ENCODE measurements at regions not wholly inside any gene's neighbourhood (a gene's known extent, or its start where the extent isn't known, plus 50 kb on each side); places are given as distances from the start of the nearest gene placed in this dataset.

DNA sequence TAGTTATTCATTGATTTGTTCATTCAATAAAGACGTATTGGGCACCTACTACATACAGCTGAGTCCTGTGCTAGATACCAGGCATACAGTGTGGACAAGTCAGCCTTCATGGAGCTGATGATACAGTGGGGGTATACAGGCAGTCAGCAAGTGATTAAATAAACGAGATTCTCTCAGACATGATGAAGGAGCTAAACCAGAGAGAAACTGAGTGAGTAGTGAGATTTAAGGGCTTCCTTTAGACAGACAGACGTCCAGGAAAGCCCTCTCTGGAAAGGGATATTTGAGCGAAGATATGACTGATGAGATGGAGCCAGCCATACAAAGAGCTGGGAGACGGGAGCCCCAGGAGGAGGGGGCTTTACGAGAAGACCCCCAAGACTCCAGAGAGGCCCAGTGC lies 122.6 kb upstream of the MYCN start:
- TF ChIP-seq, protein P1, sequence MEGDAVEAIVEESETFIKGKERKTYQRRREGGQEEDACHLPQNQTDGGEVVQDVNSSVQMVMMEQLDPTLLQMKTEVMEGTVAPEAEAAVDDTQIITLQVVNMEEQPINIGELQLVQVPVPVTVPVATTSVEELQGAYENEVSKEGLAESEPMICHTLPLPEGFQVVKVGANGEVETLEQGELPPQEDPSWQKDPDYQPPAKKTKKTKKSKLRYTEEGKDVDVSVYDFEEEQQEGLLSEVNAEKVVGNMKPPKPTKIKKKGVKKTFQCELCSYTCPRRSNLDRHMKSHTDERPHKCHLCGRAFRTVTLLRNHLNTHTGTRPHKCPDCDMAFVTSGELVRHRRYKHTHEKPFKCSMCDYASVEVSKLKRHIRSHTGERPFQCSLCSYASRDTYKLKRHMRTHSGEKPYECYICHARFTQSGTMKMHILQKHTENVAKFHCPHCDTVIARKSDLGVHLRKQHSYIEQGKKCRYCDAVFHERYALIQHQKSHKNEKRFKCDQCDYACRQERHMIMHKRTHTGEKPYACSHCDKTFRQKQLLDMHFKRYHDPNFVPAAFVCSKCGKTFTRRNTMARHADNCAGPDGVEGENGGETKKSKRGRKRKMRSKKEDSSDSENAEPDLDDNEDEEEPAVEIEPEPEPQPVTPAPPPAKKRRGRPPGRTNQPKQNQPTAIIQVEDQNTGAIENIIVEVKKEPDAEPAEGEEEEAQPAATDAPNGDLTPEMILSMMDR (IDR thresholded peaks at IDR 0.05; ENCODE audit: low read length), result no peak
- TF ChIP-seq EZH2 (optimal IDR thresholded peaks at IDR 0.05; ENCODE audit: low read depth, low read length), result no peak
- TF ChIP-seq EZH2phosphoT487 (IDR thresholded peaks at IDR 0.05; ENCODE audit: low read length), result no peak

DNA sequence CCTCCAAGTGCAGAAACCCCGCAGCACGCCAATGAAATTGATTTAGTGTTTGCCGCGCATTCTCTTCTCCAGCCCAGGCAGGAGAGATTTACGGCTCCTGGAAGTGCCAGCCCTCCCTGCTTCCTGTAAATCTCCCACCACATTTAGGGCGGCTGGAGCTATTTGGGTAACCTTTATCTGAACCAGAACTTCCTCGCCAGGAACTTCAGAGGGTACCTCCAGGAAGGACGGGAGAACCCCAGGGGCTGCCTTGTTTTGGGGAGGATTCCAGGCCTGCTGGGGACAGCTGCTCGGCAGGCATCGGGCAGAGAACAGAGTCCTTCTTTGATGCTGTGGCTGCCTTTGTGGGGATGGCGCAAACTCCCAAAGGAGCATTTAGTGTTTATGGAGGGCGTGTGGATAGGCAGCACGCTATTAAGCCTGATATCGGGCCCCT lies 122.0 kb upstream of the MYCN start:
- Histone ChIP-seq H3K4me3 (ENCODE audit: low read length) (no peak overlapping the region), H3K9ac (ENCODE audit: low read length) (no peak overlapping the region), H3K36me3 (replicated peaks; ENCODE audit: insufficient read depth, low read length) (no peaks in the 10 kb centered on the region), H3F3A (ENCODE audit: insufficient read depth, low read length) (no peaks in the 10 kb centered on the region), H3K9me3 (replicated peaks; ENCODE audit: insufficient read depth, low read length) (no peaks in the 10 kb centered on the region), H3K27ac (ENCODE audit: low read length) (no peak overlapping the region), H3K79me2 (ENCODE audit: low read length) (no peaks in the 10 kb centered on the region), H3K4me1 (ENCODE audit: low read length) (no peaks in the 10 kb centered on the region), H4K20me1 (ENCODE audit: insufficient read depth, low read length) (no peaks in the 10 kb centered on the region), H3K9me2 (replicated peaks; ENCODE audit: insufficient read depth, low read length) (no peaks in the 10 kb centered on the region), H2AFZ (ENCODE audit: low read length) (no peak overlapping the region), H3K4me2 (ENCODE audit: low read depth, low read length) (no peak overlapping the region), H3K27me3 (replicated peaks; ENCODE audit: insufficient read depth, low read length) (no peaks in the 10 kb centered on the region)
- TF ChIP-seq, protein P1 (IDR thresholded peaks at IDR 0.05; ENCODE audit: low read length), result no peak
- TF ChIP-seq EZH2 (optimal IDR thresholded peaks at IDR 0.05; ENCODE audit: low read depth, low read length) (no peak), EZH2phosphoT487 (IDR thresholded peaks at IDR 0.05; ENCODE audit: low read length) (no peak)
- DNase-seq, result no peak

More for the DNA sequence above, 122.6 kb upstream of the MYCN start:
- Histone ChIP-seq H2AFZ (ENCODE audit: low read length) (no peak overlapping the region), H3K4me3 (ENCODE audit: low read length) (no peak overlapping the region), H3K27ac (ENCODE audit: low read length) (no peak overlapping the region), H3K36me3 (replicated peaks; ENCODE audit: insufficient read depth, low read length) (no peaks in the 10 kb centered on the region), H3K9me2 (replicated peaks; ENCODE audit: insufficient read depth, low read length) (no peaks in the 10 kb centered on the region), H3K27me3 (replicated peaks; ENCODE audit: insufficient read depth, low read length) (no peaks in the 10 kb centered on the region), H3K4me2 (ENCODE audit: low read depth, low read length) (no peak overlapping the region), H3K9ac (ENCODE audit: low read length) (no peak overlapping the region), H3K79me2 (ENCODE audit: low read length) (no peaks in the 10 kb centered on the region), H4K20me1 (ENCODE audit: insufficient read depth, low read length) (no peaks in the 10 kb centered on the region), H3K9me3 (replicated peaks; ENCODE audit: insufficient read depth, low read length) (no peaks in the 10 kb centered on the region), H3K4me1 (ENCODE audit: low read length) (no peaks in the 10 kb centered on the region), H3F3A (ENCODE audit: insufficient read depth, low read length) (no peaks in the 10 kb centered on the region)
- no peak for DNase-seq

DNA sequence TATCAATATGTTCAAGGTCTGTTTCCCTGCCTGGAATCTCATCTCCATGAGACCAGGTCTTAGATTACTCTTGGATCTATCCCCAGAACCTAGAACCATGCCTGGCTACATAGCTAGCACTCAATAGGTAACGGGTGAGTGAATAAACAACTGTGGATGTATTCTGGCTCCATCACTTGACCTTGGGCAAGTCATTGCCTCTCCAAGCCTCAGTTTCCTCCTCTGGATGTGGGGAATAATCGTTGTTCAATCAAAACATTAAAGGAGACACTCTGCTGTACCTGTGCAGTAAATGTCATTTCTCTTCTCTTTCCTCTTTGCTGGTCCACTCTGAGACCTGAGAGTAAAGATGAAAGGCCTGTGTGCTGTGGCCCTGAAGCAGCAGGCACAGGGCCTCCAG lies 121.5 kb upstream of the MYCN start:
- Histone ChIP-seq H3K27me3 (replicated peaks; ENCODE audit: insufficient read depth, low read length) (no peaks in the 10 kb centered on the region), H3K27ac (ENCODE audit: low read length) (no peak overlapping the region), H3K9me3 (replicated peaks; ENCODE audit: insufficient read depth, low read length) (no peaks in the 10 kb centered on the region), H3K4me1 (ENCODE audit: low read length) (no peaks in the 10 kb centered on the region), H4K20me1 (ENCODE audit: insufficient read depth, low read length) (no peaks in the 10 kb centered on the region), H3K9me2 (replicated peaks; ENCODE audit: insufficient read depth, low read length) (no peaks in the 10 kb centered on the region), H3F3A (ENCODE audit: insufficient read depth, low read length) (no peaks in the 10 kb centered on the region), H3K4me3 (ENCODE audit: low read length) (no peak overlapping the region), H3K36me3 (replicated peaks; ENCODE audit: insufficient read depth, low read length) (no peaks in the 10 kb centered on the region), H3K79me2 (ENCODE audit: low read length) (no peaks in the 10 kb centered on the region), H2AFZ (ENCODE audit: low read length) (no peak overlapping the region), H3K4me2 (ENCODE audit: low read depth, low read length) (no peak overlapping the region), H3K9ac (ENCODE audit: low read length) (no peak overlapping the region)
- no peak for TF ChIP-seq EZH2 (optimal IDR thresholded peaks at IDR 0.05; ENCODE audit: low read depth, low read length)
- TF ChIP-seq, protein P1 (IDR thresholded peaks at IDR 0.05; ENCODE audit: low read length), result no peak
- TF ChIP-seq EZH2phosphoT487 (IDR thresholded peaks at IDR 0.05; ENCODE audit: low read length), result no peak
- DNase-seq, result no peak
